Erythroblast (primary cell): ENCODE measurements at regions not wholly inside any gene's neighbourhood (a gene's known extent, or its start where the extent isn't known, plus 50 kb on each side); places are given as distances from the start of the nearest gene placed in this dataset.
"Not testable (repeated sequence)": the region's sequence is repeated elsewhere in the genome, so short reads cannot be mapped to it uniquely, and the experiment has no call there.

Experiments used
- DNase-seq, 2 experiments: peaks; one replicate each; lab custom pipeline; 2025; lab: John Stamatoyannopoulos, UW
- GATA1 ChIP-seq: IDR thresholded peaks from 2 replicates; pipeline ENCODE4 v1.6.1; 2011; ENCODE audit warnings: low read depth, mild to moderate bottlenecking, control low read depth, low read length, moderate library complexity
- POLR2A ChIP-seq: IDR thresholded peaks from 2 replicates; pipeline ENCODE4 v1.6.1; 2011; ENCODE audit warnings: mild to moderate bottlenecking, low read length

- TF ChIP-seq GATA1 (no peak), POLR2A (no peak)
- DNase-seq, result no peak
Observed at GRCh38 chr15:95176794-95177577, 945.6 kb downstream of the MCTP2 start.

DNA sequence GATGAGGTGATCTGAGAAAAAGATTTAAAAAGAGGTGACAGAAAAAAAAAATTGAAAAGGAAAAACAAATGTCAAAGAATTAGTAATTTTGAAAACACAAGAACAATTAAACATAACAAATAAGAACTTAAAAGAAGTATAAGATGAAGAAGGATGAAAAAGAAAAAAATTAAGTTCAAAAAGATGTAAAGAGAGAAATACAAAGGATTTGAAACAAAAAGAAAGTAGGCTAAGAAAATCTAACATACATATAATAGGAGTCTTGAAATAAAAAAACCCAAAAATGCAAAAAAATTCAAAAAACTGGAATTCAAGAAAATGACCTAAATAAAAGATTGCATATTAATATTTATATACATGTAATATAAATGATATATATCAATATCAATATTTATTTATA, 949.2 kb downstream of the MCTP2 start:
- no peak for TF ChIP-seq POLR2A
- TF ChIP-seq GATA1, result no peak
- no peak for DNase-seq

GRCh38 chr15:95182091-95182490, 950.7 kb downstream of the MCTP2 start:
- no peak for DNase-seq
- no peak for TF ChIP-seq POLR2A
- TF ChIP-seq GATA1, result no peak

- DNase-seq, result no peak
- no peak for TF ChIP-seq GATA1
Observed at GRCh38 chr15:95192923-95193322, 961.6 kb downstream of the MCTP2 start.

DNA sequence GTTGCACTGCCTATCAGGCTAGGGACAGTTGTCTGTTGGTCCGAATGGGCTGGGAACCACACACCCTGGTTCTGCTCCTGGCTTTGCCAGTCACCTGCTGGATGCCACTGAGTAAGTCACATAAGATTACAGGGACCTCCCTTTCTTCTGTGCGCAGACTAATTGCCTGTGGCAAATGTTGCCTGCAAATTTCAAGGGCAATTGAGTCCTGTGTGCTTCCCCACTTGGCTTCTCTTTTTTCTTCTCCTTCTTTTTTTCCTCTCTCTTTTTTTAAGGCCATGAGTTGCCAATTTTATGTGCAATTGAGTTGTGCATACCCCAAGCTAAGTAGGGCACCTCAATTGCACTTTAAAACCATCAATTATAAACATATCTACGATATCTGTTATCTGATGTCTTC, 963.4 kb downstream of the MCTP2 start:
- TF ChIP-seq POLR2A (no peak), GATA1 (no peak)
- DNase-seq, result no peak

DNA sequence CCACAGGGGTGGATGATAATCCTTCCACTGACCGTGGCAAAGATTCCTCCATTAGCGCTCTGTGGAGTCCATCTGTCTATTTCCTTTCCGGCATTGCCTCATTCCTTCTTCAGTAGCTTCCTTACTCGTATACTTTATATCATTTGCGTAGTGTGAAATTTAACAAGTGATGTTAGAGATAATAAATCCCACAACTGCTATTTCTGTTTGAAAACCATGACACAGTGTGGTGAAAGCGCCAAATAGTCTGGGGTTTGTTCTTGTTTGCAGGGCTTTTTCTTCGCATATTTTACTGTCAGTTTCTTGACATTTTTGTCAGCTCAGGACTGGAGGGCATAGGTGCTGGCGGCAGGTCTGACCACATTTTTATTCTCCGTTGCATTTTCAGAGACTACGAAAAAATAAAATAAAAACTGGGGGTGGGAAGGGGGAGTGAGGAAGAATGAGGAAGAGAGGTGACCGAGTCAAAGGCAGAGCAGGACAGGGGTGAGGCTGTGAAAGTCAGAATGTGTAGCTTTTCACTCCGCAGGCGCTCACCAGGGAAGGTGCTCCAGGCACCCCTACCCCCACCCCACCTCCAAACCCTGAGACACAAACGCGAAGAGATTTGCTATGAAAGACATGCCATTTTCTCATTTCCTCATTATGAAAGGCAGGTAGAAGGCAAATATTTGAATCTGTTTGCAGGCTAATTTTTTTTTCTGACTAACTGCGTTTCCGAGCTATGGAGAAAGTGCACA, 965.0 kb downstream of the MCTP2 start:
- no peak for DNase-seq
- TF ChIP-seq POLR2A (no peak), GATA1 (no peak)

DNA sequence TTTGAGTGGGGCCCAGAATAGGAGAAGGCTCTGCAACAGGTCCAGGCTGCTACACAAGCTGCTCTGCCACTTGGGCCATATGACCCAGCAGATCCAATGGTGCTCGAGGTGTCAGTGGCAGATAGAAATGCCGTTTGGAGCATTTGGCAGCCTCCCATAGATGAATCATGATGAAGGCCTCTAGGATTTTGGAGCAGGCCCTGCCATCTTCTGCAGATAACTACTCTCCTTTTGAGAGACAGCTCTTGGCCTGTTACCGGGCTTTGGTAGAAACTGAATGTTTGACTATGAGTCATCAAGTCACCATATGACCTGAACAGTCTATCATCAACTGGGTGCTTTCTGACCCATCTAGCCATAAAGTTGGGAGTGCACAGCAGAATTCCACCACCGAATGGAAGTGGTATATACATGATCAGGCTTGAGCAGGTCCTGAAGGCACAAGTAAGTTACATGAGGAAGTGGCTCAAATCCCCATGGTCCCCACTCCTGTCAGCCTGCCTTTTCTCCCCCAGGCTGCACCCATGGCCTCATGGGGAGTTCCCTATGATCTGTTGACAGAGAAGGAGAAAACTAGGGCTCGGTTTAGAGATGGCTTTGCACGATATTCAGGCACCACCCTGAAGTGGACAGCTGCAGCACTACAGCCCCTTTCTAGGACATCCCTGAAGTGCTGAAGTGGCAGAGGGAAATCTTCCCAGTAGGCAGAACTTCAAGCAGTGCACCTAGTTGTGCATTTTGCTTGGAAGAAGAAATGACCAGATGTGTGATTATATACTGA, 971.4 kb downstream of the MCTP2 start:
- no peak for TF ChIP-seq POLR2A
- no peak for TF ChIP-seq GATA1
- no peak for DNase-seq

- TF ChIP-seq GATA1, result no peak
- TF ChIP-seq POLR2A, result no peak
- DNase-seq, result no peak
Observed at GRCh38 chr15:95205077-95205476, 973.7 kb downstream of the MCTP2 start.

GRCh38 chr15:95205830-95206229, 974.5 kb downstream of the MCTP2 start:
- DNase-seq, result not testable (repeated sequence)

DNA sequence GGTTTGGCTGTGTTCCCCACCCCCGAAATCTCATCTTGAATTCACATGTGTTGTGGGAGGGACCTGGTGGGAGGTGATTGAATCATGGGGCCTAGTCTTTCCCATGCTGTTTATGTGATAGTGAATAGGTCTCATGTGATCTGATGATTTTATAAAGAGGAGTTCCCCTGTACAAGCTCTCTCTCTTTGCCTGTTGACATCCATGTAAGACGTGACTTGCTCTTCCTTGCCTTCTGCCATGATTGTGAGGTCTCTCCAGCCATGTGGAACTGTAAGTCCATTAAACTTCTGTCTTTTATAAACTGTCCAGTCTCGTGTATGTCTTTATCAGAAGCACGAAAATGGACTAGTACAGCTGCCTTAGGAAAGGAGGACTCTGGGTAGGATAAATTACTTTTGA, 976.7 kb downstream of the MCTP2 start:
- TF ChIP-seq POLR2A (no peak), GATA1 (no peak)
- no peak for DNase-seq

DNA sequence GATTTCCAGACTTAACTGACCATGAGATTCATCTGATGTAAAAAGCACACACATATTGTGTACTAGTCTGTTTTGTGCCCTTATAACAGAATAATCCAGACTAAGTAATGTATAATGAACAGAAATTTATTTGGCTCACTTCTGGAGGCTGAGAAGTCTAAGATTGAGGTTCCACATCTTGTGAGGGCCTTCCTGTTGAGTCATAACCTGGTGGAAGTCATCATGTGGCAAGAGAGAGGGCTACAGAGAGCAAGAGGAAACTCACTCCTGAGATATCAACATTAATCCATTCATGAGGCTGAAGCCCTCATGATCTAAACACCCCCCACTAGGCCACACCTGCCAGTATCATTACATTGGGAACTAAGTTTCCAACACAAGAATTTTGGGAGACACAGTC, 977.6 kb downstream of the MCTP2 start:
- TF ChIP-seq GATA1 (no peak), POLR2A (no peak)
- no peak for DNase-seq

DNA sequence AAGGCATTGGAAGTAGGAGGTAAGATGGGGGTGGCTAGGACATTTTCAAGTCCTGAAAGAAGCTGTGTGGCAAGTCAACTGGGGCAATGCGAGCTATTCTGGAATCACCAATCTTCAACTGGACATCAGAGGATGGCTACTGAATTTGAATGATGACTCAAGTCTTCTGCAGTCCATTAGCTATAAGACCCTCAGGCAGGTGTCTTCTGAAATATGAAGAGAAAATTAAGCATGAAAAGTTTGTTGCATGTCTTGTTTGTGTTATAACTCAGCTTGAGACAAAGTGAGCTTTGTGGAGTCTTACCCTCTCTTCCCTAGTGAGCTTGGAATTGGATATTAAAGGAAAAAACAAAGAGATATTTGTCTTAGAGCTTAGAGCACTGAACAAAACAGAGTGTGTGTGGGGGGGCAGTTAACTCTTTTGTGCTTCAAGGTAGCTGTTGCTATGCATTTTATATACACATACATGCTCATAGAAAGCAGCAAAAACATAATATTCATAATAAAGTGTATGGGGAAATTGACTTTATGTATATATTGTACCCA, 979.1 kb downstream of the MCTP2 start:
- no peak for TF ChIP-seq POLR2A
- no peak for TF ChIP-seq GATA1
- DNase-seq, result no peak

DNA sequence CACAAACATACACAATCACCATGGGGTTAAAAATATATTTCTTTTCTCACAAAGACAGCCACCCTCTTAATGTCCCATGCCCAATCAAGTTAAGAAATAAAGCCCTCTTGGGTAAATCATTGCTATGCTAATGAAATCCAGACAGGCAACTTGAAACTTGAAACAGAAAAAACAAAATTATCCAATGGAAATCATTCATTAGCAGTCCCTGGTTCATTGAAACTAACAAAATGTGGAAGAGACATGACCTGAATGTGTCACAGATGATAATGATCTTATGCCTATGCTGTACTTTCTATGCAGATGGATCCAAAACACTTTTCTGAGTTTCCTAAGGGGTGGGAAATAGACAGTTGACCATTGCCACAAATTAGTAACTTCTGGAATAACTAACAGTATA, 983.7 kb downstream of the MCTP2 start:
- no peak for DNase-seq

DNA sequence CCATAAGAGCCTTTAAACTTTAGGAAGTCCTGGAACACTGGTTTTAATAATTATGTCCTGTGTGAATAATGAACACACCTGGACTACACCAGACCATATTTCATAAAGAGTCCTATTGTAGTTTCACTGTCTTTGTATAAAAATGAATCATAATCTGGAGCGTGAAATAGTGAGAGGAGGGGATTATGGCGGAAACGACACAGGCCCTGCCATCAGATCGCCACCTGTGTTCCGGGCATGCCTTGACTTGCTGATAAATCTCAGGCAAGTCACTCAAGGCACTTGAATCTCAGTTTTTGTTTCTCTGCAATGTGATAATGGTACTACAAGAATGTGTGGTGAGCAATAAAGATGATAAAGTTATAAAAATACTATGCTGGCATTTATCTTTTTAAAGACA, 995.5 kb downstream of the MCTP2 start:
- DNase-seq, result no peak
- TF ChIP-seq GATA1 (no peak), POLR2A (no peak)

More for the DNA sequence above, 983.7 kb downstream of the MCTP2 start:
- TF ChIP-seq POLR2A (no peak), GATA1 (no peak)
